ENCODE measurements at regions not wholly inside any gene's neighbourhood (a gene's known extent, or its start where the extent isn't known, plus 50 kb on each side); places are given as distances from the start of the nearest gene placed in this dataset.

- TF ChIP-seq EZH2 (IDR thresholded peaks at IDR 0.05) (no peak), POLR2AphosphoS5 (IDR thresholded peaks at IDR 0.05; ENCODE audit: borderline replicate concordance, low read depth, low read length) (no peak), FOXP2 (optimal IDR thresholded peaks at IDR 0.05; ENCODE audit: control extremely low read depth, extremely low read length, insufficient read depth) (no peak)
Measured at GRCh38 chr2:104583811-104584210, 270.1 kb upstream of the POU3F3 start.

All from SK-N-MC (cell line).